KMS-11 (cell line): ENCODE measurements at regions not wholly inside any gene's neighbourhood (a gene's known extent, or its start where the extent isn't known, plus 50 kb on each side); places are given as distances from the start of the nearest gene placed in this dataset.

Experiments used
- H2AFZ ChIP-seq: fragments of 200-600 bp; sonication (generic); 2 replicates; pipeline ENCODE4 v1.6.1; 2016; ENCODE audit warnings: antibody characterized with exemption, mixed run types, low read depth
- H3K27ac ChIP-seq: fragments of 200-600 bp; sonication (generic); 2 replicates; pipeline ENCODE4 v1.6.1; 2016; ENCODE audit warnings: mild to moderate bottlenecking, mixed run types
- H3K27me3 ChIP-seq: fragments of 200-600 bp; sonication (generic); 2 replicates; pipeline ENCODE4 v1.6.1; 2017; ENCODE audit warnings: mild to moderate bottlenecking, low read depth, mixed run types, moderate library complexity; ENCODE audit not compliant: insufficient read depth
- H3K36me3 ChIP-seq: fragments of 200-600 bp; sonication (generic); 2 replicates; pipeline ENCODE4 v1.6.1; 2017; ENCODE audit warnings: mild to moderate bottlenecking, mixed run types; ENCODE audit not compliant: insufficient read depth
- H3K4me1 ChIP-seq: fragments of 200-600 bp; sonication (generic); 2 replicates; pipeline ENCODE4 v1.6.1; 2016; ENCODE audit warnings: mild to moderate bottlenecking, low read depth, mixed run types; ENCODE audit not compliant: poor library complexity, severe bottlenecking
- H3K4me2 ChIP-seq: fragments of 200-600 bp; sonication (generic); 2 replicates; pipeline ENCODE4 v1.7.0; 2016; ENCODE audit warnings: mild to moderate bottlenecking, mixed run types
- H3K4me3 ChIP-seq: fragments of 200-600 bp; sonication (generic); IDR thresholded peaks from 2 replicates; pipeline ENCODE4 v1.6.1; 2017; ENCODE audit warnings: low read depth, low read length, mixed read lengths; ENCODE audit not compliant: insufficient read depth
- H3K79me2 ChIP-seq: fragments of 200-600 bp; sonication (generic); 2 replicates; pipeline ENCODE4 v1.6.1; 2016; ENCODE audit warnings: low read depth, mixed run types; ENCODE audit not compliant: insufficient read depth
- H3K9ac ChIP-seq: fragments of 200-600 bp; sonication (generic); 2 replicates; pipeline ENCODE4 v1.6.1; 2016; ENCODE audit warnings: mild to moderate bottlenecking, mixed run types
- H4K20me1 ChIP-seq: fragments of 200-600 bp; sonication (generic); 2 replicates; pipeline ENCODE4 v1.6.1; 2016; ENCODE audit warnings: mild to moderate bottlenecking, mixed run types; ENCODE audit not compliant: insufficient read depth
- TF ChIP-seq, protein P1 (sequence below): fragments of 200-600 bp; sonication (generic); conservative IDR thresholded peaks from 2 replicates; pipeline ENCODE4 v1.6.1; 2017; ENCODE audit warnings: low read depth, mild to moderate bottlenecking, antibody characterized with exemption, low read length, moderate library complexity, mixed read lengths

DNA sequence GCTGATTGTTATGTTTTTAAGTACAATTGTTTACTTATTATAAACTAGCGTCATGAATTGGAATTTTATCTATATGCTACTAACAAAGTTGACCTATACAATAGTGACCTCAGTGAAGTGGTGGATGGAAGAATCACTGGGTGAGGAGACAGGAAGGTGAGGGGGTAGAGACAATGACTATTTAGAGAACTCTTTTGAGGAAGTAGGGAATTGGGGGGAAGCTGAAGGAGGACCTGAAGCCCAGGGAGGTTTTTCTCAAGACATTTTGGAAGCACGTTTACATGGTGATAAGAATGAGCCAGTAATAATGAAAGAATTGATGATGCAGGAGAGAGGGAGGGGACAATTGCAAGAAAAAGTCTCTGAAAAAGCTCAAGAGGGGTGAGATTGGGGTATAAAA lies 96.4 kb downstream of the RPS12 start:
- H4K20me1 ChIP-seq = no peaks in the 10 kb centered on the region
- no peak overlapping the region for H3K4me3 ChIP-seq
- TF ChIP-seq, protein P1, sequence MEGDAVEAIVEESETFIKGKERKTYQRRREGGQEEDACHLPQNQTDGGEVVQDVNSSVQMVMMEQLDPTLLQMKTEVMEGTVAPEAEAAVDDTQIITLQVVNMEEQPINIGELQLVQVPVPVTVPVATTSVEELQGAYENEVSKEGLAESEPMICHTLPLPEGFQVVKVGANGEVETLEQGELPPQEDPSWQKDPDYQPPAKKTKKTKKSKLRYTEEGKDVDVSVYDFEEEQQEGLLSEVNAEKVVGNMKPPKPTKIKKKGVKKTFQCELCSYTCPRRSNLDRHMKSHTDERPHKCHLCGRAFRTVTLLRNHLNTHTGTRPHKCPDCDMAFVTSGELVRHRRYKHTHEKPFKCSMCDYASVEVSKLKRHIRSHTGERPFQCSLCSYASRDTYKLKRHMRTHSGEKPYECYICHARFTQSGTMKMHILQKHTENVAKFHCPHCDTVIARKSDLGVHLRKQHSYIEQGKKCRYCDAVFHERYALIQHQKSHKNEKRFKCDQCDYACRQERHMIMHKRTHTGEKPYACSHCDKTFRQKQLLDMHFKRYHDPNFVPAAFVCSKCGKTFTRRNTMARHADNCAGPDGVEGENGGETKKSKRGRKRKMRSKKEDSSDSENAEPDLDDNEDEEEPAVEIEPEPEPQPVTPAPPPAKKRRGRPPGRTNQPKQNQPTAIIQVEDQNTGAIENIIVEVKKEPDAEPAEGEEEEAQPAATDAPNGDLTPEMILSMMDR = no peak
- no peak overlapping the region for H3K9ac ChIP-seq
- H2AFZ ChIP-seq = no peak overlapping the region
- no peaks in the 10 kb centered on the region for H3K79me2 ChIP-seq
- no peaks in the 10 kb centered on the region for H3K27me3 ChIP-seq
- H3K4me2 ChIP-seq = no peak overlapping the region
- H3K27ac ChIP-seq = no peak overlapping the region
- H3K4me1 ChIP-seq = no peaks in the 10 kb centered on the region
- no peaks in the 10 kb centered on the region for H3K36me3 ChIP-seq

DNA sequence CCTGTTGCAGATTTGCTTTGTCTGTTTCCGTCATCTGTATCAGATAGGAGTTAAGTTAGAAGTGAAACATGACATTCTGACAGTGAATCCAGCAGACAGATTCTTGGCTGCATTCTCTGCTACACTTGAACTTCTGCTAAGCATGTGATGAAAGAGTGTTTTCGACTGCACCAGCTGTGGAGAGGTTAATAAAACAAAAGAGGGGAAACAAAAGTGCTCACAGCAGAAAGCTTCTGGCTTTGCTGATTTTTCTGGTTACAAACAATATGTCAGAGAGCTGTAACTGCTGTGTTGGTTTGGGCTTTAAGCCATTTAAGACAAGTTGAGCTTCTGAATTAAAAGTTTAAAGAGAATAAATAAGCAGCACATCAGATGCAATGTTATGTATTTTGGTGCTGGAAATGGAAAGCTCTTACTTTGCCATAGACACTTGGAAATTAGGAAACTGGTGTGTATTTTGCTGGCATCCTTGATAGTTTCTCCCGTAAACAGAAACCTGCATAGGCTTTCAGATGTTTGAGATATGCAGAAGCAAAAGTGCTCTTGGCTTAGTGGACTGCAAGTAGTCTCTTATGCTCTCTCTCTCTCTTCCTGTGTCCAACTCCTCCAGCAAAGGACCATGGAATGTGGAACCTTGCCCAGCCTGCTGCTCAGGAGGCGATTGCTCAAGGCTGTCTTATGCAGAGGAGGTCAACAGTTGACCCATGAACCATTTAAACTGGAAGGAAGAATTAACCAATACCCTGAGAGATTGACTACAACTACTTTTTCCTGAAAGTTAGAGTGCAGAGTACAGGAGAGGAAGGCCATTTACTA lies 104.9 kb downstream of the RPS12 start:
- no peaks in the 10 kb centered on the region for H3K27me3 ChIP-seq
- no peak overlapping the region for H2AFZ ChIP-seq
- H3K4me2 ChIP-seq = no peak overlapping the region
- H3K79me2 ChIP-seq = no peaks in the 10 kb centered on the region
- no peaks in the 10 kb centered on the region for H3K4me1 ChIP-seq
- H3K4me3 ChIP-seq = no peak overlapping the region
- no peaks in the 10 kb centered on the region for H4K20me1 ChIP-seq
- TF ChIP-seq, protein P1 = no peak
- no peak overlapping the region for H3K9ac ChIP-seq
- no peaks in the 10 kb centered on the region for H3K36me3 ChIP-seq
- no peak overlapping the region for H3K27ac ChIP-seq

DNA sequence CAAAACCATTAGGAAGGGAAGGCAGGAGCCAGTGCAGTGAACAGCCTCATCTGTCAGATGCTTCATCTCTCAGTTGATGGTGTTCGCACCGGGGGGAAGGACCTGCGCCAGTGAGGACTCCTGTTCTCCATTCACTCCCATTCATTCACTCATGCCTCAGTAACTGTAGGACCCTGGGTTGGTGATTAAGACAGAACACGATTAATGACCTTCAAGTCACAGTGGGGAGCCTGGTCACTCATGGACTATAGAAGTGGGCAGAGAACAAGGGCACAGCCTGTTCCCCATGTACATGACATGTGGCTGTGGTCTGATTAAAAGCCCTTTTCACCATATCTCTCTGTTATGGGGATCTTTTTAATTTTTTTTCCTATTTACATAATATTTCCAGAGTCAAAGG lies 113.3 kb downstream of the RPS12 start:
- Histone ChIP-seq H3K27me3 (no peaks in the 10 kb centered on the region), H3K36me3 (no peaks in the 10 kb centered on the region), H3K79me2 (no peaks in the 10 kb centered on the region), H3K4me3 (no peak overlapping the region), H3K9ac (no peak overlapping the region), H2AFZ (no peak overlapping the region), H3K4me2 (no peak overlapping the region), H3K27ac (no peak overlapping the region), H4K20me1 (no peaks in the 10 kb centered on the region), H3K4me1 (no peaks in the 10 kb centered on the region)
- TF ChIP-seq, protein P1 = no peak

DNA sequence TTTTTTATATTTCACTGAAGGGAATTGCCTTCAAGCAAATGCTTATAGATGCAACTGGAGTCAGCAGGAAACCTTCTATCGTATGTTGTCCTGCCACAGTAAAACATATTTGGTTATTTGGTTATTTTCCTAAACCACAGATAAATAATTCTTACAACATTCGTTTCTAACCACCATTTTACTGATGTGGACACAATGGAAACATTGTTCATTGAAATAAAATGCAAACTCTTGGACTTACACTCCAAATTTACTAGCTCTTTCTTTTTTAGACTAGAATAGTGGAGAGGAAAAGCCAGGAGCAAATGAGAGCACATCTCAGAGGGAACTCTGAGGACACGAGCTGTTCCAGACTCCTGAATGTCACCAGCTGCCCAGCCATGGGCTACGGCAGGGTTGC lies 114.8 kb downstream of the RPS12 start:
- TF ChIP-seq, protein P1 = no peak
- Histone ChIP-seq H4K20me1 (no peaks in the 10 kb centered on the region), H3K36me3 (no peaks in the 10 kb centered on the region), H3K9ac (no peak overlapping the region), H3K27ac (no peak overlapping the region), H3K27me3 (no peaks in the 10 kb centered on the region), H3K4me3 (no peak overlapping the region), H3K79me2 (no peaks in the 10 kb centered on the region), H2AFZ (no peak overlapping the region), H3K4me1 (no peaks in the 10 kb centered on the region), H3K4me2 (no peak overlapping the region)
